ENCODE measurements at regions not wholly inside any gene's neighbourhood (a gene's known extent, or its start where the extent isn't known, plus 50 kb on each side); places are given as distances from the start of the nearest gene placed in this dataset.
"Not testable (repeated sequence)": the region's sequence is repeated elsewhere in the genome, so short reads cannot be mapped to it uniquely, and the experiment has no call there.

GRCh38 chr13:65504213-65504612 lies 1725.9 kb downstream of the PCDH9 start:
- DNase-seq (ENCODE audit: low read depth in 3 of 3), result no peak

- no peak for DNase-seq (ENCODE audit: low read depth in 3 of 3)
Measured at GRCh38 chr13:65500481-65500880, 1729.7 kb downstream of the PCDH9 start.

- no peak for DNase-seq (ENCODE audit: low read depth in 3 of 3)
Measured at GRCh38 chr13:65499256-65499655, 1730.9 kb downstream of the PCDH9 start.

- DNase-seq (ENCODE audit: low read depth in 3 of 3), result no peak
Measured at GRCh38 chr13:65497265-65497664, 1732.9 kb downstream of the PCDH9 start.

- not testable (repeated sequence) for DNase-seq (ENCODE audit: low read depth in 3 of 3)
Measured at GRCh38 chr13:65490725-65491124, 1739.4 kb downstream of the PCDH9 start.

- DNase-seq (ENCODE audit: low read depth in 3 of 3), result no peak
Measured at GRCh38 chr13:65488606-65489005, 1741.5 kb downstream of the PCDH9 start.

- no peak for DNase-seq (ENCODE audit: low read depth in 3 of 3)
Measured at GRCh38 chr13:65479692-65480091, 1750.4 kb downstream of the PCDH9 start.

GRCh38 chr13:65473196-65473595 lies 1756.9 kb downstream of the PCDH9 start:
- no peak for DNase-seq (ENCODE audit: low read depth in 3 of 3)

GRCh38 chr13:65472336-65472735 lies 1757.8 kb downstream of the PCDH9 start:
- DNase-seq (ENCODE audit: low read depth in 3 of 3), result no peak

GRCh38 chr13:65470781-65471180 lies 1759.4 kb downstream of the PCDH9 start:
- no peak for DNase-seq (ENCODE audit: low read depth in 3 of 3)

GRCh38 chr13:65468628-65469027 lies 1761.5 kb downstream of the PCDH9 start:
- DNase-seq (ENCODE audit: low read depth in 3 of 3), result no peak

GRCh38 chr13:65461590-65461989 lies 1768.5 kb downstream of the PCDH9 start:
- DNase-seq (ENCODE audit: low read depth in 3 of 3), result no peak

GRCh38 chr13:65460136-65460535 lies 1770.0 kb downstream of the PCDH9 start:
- DNase-seq (ENCODE audit: low read depth in 3 of 3), result no peak

- no peak for DNase-seq (ENCODE audit: low read depth in 3 of 3)
Measured at GRCh38 chr13:65456150-65456912, 1773.8 kb downstream of the PCDH9 start.

GRCh38 chr13:65454403-65454802 lies 1775.7 kb downstream of the PCDH9 start:
- no peak for DNase-seq (ENCODE audit: low read depth in 3 of 3)

- DNase-seq (ENCODE audit: low read depth in 3 of 3), result no peak
Measured at GRCh38 chr13:65453982-65454381, 1776.2 kb downstream of the PCDH9 start.

GRCh38 chr13:65445340-65445739 lies 1784.8 kb downstream of the PCDH9 start:
- no peak for DNase-seq (ENCODE audit: low read depth in 3 of 3)

GRCh38 chr13:65435590-65435989 lies 1794.5 kb downstream of the PCDH9 start:
- no peak for DNase-seq (ENCODE audit: low read depth in 3 of 3)

GRCh38 chr13:65417953-65418352 lies 1812.2 kb downstream of the PCDH9 start:
- DNase-seq (ENCODE audit: low read depth in 3 of 3), result no peak

- DNase-seq (ENCODE audit: low read depth in 3 of 3), result no peak
Measured at GRCh38 chr13:65416784-65417183, 1813.4 kb downstream of the PCDH9 start.

- no peak for DNase-seq (ENCODE audit: low read depth in 3 of 3)
Measured at GRCh38 chr13:65414187-65414586, 1815.9 kb downstream of the PCDH9 start.

GRCh38 chr13:65411521-65411920 lies 1818.6 kb downstream of the PCDH9 start:
- DNase-seq (ENCODE audit: low read depth in 3 of 3), result no peak

GRCh38 chr13:65410791-65411190 lies 1819.3 kb downstream of the PCDH9 start:
- DNase-seq (ENCODE audit: low read depth in 3 of 3), result no peak

- no peak for DNase-seq (ENCODE audit: low read depth in 3 of 3)
Measured at GRCh38 chr13:65401315-65401714, 1828.8 kb downstream of the PCDH9 start.
